22Rv1 (cell line): ENCODE measurements at regions not wholly inside any gene's neighbourhood (a gene's known extent, or its start where the extent isn't known, plus 50 kb on each side); places are given as distances from the start of the nearest gene placed in this dataset.

Experiments
- H3K27ac ChIP-seq: fragments of 450-650 bp; 2 replicates; pipeline ENCODE4 v1.5.1; 2017
- ZFX ChIP-seq: fragments of 450-650 bp; IDR thresholded peaks from 2 replicates; pipeline ENCODE4 v1.6.1; 2017; ENCODE audit warnings: antibody characterized with exemption, borderline replicate concordance
- TF ChIP-seq, protein P1 (sequence below): fragments of 450-650 bp; IDR thresholded peaks from 2 replicates; pipeline ENCODE4 v1.5.1; 2017; ENCODE audit warnings: mild to moderate bottlenecking

DNA sequence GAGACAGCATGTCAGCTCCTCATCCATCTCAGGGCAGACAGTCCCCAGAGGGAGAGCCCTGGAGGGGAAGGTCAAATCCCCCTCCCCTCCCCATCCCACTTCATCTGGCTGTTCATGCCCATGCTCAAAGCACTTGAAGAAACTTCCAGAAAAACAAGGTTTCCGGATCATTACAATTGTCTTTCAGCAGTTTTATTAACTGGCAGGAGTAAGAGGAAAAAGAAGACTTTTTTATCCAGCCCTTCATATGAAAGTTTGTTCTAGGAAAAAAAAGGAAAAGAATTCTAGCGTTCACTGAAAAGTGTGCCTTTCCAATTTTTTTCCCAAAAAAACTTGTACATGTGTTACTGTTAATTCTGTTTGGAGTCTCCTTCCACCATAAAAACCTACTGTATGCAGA lies 145.7 kb upstream of the TIAM1 start:
- no peak overlapping the region for H3K27ac ChIP-seq
- TF ChIP-seq, protein P1, sequence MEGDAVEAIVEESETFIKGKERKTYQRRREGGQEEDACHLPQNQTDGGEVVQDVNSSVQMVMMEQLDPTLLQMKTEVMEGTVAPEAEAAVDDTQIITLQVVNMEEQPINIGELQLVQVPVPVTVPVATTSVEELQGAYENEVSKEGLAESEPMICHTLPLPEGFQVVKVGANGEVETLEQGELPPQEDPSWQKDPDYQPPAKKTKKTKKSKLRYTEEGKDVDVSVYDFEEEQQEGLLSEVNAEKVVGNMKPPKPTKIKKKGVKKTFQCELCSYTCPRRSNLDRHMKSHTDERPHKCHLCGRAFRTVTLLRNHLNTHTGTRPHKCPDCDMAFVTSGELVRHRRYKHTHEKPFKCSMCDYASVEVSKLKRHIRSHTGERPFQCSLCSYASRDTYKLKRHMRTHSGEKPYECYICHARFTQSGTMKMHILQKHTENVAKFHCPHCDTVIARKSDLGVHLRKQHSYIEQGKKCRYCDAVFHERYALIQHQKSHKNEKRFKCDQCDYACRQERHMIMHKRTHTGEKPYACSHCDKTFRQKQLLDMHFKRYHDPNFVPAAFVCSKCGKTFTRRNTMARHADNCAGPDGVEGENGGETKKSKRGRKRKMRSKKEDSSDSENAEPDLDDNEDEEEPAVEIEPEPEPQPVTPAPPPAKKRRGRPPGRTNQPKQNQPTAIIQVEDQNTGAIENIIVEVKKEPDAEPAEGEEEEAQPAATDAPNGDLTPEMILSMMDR, result no peak
- no peak for TF ChIP-seq ZFX

DNA sequence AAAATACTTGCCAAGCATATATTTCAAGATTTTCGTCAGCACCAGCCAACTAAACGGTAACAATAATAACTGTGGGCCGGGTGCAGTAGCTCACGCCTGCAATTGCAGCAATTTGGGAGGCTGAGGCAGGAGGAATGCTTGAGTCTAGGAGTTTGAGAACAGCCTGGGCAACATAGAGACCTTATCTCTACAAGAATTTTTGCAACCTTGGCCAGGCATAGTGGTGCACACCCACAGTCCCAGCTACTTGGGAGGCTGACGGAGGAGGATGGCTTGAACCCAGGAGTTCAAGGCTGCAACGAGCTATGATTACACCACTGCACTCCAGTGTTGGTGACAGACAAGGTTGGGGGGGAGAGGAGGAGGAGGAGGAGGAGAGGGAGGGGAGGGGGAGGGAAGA lies 145.0 kb upstream of the TIAM1 start:
- TF ChIP-seq, protein P1, result no peak
- TF ChIP-seq ZFX, result no peak
- H3K27ac ChIP-seq, result no peak overlapping the region

DNA sequence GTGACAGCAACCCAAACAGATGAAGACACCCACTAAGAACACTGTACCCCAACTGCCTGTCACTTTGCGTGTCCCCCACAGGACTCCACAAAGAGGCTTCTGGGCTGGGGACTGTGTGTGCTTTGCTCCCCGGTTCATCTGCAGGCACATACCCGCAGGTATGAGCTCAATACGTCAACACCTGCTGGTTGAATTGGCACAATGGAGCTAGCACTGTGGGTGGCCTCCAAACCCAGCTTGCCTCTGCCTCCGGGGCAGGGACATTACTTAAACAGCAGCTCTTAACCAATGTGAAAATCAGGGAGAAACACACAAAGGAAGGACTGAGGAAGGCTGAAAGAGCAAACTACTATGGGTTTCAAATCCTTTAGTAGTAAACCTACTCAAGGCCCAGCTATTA lies 140.2 kb upstream of the TIAM1 start:
- TF ChIP-seq, protein P1, result no peak
- no peak for TF ChIP-seq ZFX
- H3K27ac ChIP-seq, result no peak overlapping the region

DNA sequence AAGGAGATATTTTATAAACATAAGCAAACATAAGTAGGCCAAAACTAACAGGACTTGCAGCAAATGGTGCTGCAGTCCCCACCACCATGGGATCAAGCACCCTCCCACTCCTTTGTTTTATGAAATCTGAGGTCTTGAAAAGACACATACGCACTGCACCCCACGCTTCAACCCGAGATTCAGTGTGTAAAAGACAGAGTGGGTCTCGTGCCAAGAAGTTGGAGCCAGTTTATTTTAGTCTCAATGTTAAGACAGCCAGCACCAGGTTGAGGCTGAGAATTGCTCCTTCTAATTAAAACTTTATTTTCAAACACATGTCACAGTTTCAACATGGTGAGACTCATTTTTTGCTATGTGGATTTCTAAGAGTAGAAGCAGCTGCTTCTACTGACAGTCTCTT lies 139.1 kb upstream of the TIAM1 start:
- TF ChIP-seq, protein P1, result no peak
- TF ChIP-seq ZFX, result no peak
- H3K27ac ChIP-seq, result no peak overlapping the region

DNA sequence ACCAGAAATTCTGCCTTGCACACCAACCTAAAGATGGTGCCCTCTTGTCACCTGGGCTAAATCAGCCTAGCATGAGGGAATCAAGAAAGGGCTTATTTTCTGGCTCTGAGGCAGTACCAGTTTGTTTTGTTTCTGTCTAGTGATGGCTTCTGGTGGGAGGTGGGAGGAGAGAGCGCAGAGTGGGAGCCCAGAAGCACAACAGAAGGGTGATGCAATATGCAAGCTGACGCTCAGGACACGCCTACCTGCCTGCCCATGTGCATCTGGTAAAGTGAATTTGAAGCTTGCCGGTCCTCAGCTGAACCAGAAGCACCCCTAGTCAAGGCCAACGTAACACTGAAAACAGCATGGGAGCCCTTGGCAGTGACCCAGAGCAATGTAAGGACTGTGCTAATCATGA lies 138.4 kb upstream of the TIAM1 start:
- H3K27ac ChIP-seq, result no peak overlapping the region
- TF ChIP-seq, protein P1, result no peak

DNA sequence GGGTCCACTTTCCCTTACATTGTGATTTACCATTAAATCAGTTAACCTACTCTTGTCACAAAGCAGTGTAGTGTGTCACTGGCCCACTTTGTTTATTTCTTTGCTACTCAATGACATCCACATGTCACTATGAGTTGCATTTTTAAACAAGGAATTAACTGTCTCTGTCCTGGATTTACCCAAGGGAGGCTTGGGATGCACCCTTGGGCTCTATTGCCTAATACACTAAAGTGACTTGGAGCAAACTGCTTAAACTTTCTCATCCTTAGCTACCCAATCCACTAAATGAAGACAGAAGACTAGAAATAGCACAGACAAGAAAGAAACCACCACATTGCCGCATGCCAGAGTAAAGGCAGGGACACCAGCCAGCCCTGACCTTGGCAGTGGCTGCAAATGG lies 136.2 kb upstream of the TIAM1 start:
- TF ChIP-seq, protein P1, result no peak
- TF ChIP-seq ZFX, result no peak
- no peak overlapping the region for H3K27ac ChIP-seq

DNA sequence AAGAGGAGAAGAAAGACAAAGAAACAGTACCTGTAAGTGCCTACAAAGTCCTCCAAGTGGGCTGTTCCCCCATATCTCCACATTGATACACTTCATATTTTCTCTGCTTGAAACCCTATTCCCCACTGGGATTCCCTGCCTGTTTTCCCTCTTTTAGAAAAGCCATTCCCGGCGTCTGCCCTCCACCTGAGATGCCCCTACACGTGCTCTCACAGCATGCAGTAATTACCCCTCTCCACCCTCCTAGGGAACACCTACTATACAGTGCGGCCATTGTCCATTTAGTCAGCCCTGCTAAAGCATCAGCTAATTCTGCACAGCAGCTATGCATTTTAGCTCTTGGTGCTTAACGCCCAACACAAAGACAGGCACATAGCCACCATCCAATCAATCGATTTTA lies 135.7 kb upstream of the TIAM1 start:
- H3K27ac ChIP-seq, result no peak overlapping the region
- no peak for TF ChIP-seq ZFX
- TF ChIP-seq, protein P1, result no peak
